ENCODE measurements at regions not wholly inside any gene's neighbourhood (a gene's known extent, or its start where the extent isn't known, plus 50 kb on each side); places are given as distances from the start of the nearest gene placed in this dataset.

- H3K9me3 ChIP-seq (ENCODE audit: low read length), result no peaks in the 10 kb centered on the region
- H3K27me3 ChIP-seq (ENCODE audit: insufficient read depth, low read depth, low read length), result peaks cover 6% of the 10 kb centered on the region
- H3K4me2 ChIP-seq (ENCODE audit: low read length), result no peak overlapping the region
- H2AFZ ChIP-seq (ENCODE audit: low read depth, low read length), result no peak overlapping the region
- H3K79me2 ChIP-seq (replicated peaks; ENCODE audit: insufficient read depth, low read length), result no peaks in the 10 kb centered on the region
- no peaks in the 10 kb centered on the region for H4K20me1 ChIP-seq (ENCODE audit: insufficient read depth)
- H3K9me2 ChIP-seq (ENCODE audit: insufficient read depth, low read length), result no peaks in the 10 kb centered on the region
- H3K4me3 ChIP-seq (ENCODE audit: low read length), result no peak overlapping the region
- H3F3A ChIP-seq (ENCODE audit: insufficient read depth, low read length, poor library complexity, severe bottlenecking), result no peaks in the 10 kb centered on the region
- H3K36me3 ChIP-seq (ENCODE audit: insufficient read depth, low read length), result no peaks in the 10 kb centered on the region
- no peak overlapping the region for H3K27ac ChIP-seq (ENCODE audit: low read length)
- TF ChIP-seq REST (IDR thresholded peaks at IDR 0.05; ENCODE audit: borderline replicate concordance) (no peak), MXI1 (conservative IDR thresholded peaks at IDR 0.05; ENCODE audit: poor library complexity, severe bottlenecking) (no peak), POLR2AphosphoS5 (IDR thresholded peaks at IDR 0.05) (no peak), SMC3 (conservative IDR thresholded peaks at IDR 0.05; ENCODE audit: poor library complexity) (no peak), TAF1 (IDR thresholded peaks at IDR 0.05; ENCODE audit: low read depth) (no peak), EZH2 (IDR thresholded peaks at IDR 0.05; ENCODE audit: borderline replicate concordance, insufficient read depth, low read length, poor library complexity, severe bottlenecking) (no peak), RAD21 (conservative IDR thresholded peaks at IDR 0.05) (no peak)
- no peak overlapping the region for H3K9ac ChIP-seq (ENCODE audit: low read length)
Measured at GRCh38 chr6:92690997-92691599, 728.3 kb downstream of the EPHA7 start.

DNA sequence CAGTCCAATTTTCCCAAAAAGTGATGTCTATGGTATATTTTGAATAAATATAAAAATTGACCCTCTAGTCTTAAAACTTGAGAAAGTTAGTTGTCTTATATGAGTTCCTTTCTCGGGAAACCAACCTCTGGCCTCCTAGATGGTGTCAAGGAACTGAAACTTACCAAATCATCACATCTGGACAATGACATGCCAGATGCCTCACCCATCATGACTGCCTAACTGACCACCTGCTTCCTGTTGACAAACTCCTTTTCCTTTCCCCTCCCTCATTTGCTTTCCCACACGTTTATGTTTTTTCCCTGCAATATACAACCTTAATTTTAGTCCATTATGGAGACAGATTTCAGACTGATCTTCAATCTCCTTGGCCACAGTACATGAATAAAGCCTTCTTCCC, 731.0 kb downstream of the EPHA7 start:
- no peaks in the 10 kb centered on the region for H3K36me3 ChIP-seq (ENCODE audit: insufficient read depth, low read length)
- no peak overlapping the region for H3K27ac ChIP-seq (ENCODE audit: low read length)
- no peaks in the 10 kb centered on the region for H3F3A ChIP-seq (ENCODE audit: insufficient read depth, low read length, poor library complexity, severe bottlenecking)
- no peak for TF ChIP-seq EZH2 (IDR thresholded peaks at IDR 0.05; ENCODE audit: borderline replicate concordance, insufficient read depth, low read length, poor library complexity, severe bottlenecking)
- no peak for TF ChIP-seq POLR2AphosphoS5 (IDR thresholded peaks at IDR 0.05)
- TF ChIP-seq REST (IDR thresholded peaks at IDR 0.05; ENCODE audit: borderline replicate concordance), result no peak
- TF ChIP-seq EP300 (conservative IDR thresholded peaks at IDR 0.05; ENCODE audit: poor library complexity, severe bottlenecking), result no peak
- TF ChIP-seq MXI1 (conservative IDR thresholded peaks at IDR 0.05; ENCODE audit: poor library complexity, severe bottlenecking), result no peak
- no peak for TF ChIP-seq SMC3 (conservative IDR thresholded peaks at IDR 0.05; ENCODE audit: poor library complexity)
- no peak for TF ChIP-seq CTCF (IDR thresholded peaks at IDR 0.05; ENCODE audit: poor library complexity, severe bottlenecking)
- H3K9me3 ChIP-seq (ENCODE audit: low read length), result no peaks in the 10 kb centered on the region
- H3K79me2 ChIP-seq (replicated peaks; ENCODE audit: insufficient read depth, low read length), result no peaks in the 10 kb centered on the region
- H3K4me3 ChIP-seq (ENCODE audit: low read length), result no peak overlapping the region
- no peaks in the 10 kb centered on the region for H3K9me2 ChIP-seq (ENCODE audit: insufficient read depth, low read length)
- peaks cover 6% of the 10 kb centered on the region for H3K27me3 ChIP-seq (ENCODE audit: insufficient read depth, low read depth, low read length)
- H3K4me2 ChIP-seq (ENCODE audit: low read length), result no peak overlapping the region
- no peaks in the 10 kb centered on the region for H4K20me1 ChIP-seq (ENCODE audit: insufficient read depth)
- no peak overlapping the region for H3K9ac ChIP-seq (ENCODE audit: low read length)
- H2AFZ ChIP-seq (ENCODE audit: low read depth, low read length), result no peak overlapping the region
